ENCODE measurements at regions not wholly inside any gene's neighbourhood (a gene's known extent, or its start where the extent isn't known, plus 50 kb on each side); places are given as distances from the start of the nearest gene placed in this dataset.

DNA sequence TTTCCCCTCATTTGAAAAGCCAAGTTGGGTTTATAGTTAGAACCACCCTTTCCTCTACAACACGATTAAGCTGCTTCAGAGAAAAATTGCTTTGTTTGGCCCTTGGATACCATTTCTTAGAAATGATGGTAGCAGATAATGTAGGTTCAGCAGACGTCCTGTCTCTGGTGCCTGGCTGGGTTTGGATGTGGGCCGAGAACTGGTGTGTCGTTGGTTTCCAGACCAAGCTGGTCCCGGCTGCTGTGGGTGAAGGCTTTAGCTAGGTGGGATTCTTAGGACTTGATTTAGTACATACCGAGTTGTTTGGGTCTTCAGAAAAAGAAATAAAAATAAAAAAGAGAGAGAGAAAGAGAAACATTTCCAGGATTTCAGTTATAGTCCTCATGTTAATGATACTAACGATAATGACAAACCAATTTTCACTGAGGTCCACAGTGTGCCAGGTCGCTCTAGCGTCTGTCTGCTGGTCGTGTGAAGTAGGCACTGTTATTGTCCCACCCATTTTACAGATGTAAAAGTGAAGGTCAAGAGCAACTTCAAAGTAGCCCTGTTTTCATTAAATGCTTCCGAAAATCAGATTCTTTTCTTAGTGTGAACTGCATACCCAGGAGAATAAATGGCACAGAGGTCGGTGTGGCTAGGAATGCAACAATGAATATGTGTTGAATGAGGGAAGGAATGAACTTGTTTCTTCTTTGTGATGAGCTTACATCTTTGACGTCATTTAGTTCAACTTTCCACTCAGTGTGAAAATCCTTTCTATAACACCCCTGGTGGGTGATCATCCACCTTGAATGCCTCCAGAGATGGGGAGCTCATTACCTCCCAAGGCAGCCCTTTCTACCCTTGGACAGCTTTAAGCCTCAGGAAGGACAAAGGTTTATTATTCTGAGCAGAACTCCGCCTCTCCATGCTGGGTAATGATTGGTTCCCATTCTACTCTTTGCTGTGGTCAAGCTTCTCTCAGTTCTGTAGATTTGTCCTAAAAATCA lies 115.9 kb downstream of the INHBB start:
- no peak for DNase-seq

DNA sequence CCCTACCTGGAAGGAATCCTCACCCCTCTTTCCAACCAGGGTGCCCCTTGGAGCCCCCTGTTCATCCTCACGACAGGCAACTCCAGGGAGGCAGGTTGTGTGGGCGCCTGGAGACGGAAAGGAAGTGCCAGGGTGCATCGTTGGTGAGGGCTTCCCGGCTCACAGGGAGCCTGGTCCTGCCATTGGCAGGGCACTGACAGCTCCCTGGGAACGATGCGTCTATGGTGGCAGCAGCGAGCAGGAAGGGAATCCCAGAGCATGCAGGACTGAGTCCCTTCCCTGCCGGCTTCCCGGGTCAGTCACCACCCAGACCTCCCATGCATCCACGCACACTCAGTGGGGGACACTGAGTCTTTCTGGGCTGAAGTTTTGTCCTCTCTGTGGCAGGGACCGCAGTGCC lies 117.6 kb downstream of the INHBB start:
- no peak for DNase-seq

DNA sequence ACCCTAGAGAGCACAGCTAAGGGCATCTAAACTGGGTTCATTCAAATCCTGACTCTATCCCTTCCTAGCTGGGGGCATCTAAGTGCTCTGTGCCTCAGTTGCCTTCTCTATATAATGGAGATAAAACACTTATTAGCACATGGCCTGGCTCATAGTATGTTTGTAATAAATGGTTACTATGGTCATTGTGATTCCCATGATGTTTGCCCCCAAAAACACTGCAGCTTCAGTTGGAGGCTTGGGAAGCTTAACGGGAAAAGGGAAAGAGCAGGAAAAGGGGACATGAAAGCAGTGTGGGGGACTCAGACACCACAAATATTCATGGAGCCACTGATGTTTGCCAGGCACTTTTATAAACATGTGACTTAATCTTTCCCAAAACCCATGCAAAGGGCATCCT lies 118.1 kb downstream of the INHBB start:
- DNase-seq: no peak

DNA sequence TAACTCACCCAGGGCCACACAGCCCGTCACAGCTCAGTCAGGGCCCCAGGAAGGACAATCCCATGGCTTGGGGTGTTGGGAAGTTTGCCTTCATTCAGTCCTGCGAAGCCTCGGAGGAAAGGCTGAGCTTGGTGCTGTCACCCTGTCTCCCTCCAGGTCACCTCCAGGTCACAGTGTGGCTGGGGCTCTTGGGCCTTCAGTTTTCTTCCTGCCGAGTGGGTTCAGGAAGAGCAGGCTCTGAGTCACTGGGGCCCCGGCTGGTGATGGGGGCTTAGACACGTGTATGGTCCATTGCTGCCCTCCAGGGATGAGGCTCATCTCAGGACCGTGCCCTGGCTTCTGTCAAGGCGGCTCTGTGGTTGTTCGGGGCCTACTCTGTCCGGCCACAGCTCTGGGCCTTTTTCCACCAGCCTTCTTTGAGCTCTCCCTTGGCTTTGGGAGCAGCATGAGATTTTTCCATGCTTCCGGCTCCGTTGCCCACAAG lies 118.6 kb downstream of the INHBB start:
- DNase-seq: no peak

DNA sequence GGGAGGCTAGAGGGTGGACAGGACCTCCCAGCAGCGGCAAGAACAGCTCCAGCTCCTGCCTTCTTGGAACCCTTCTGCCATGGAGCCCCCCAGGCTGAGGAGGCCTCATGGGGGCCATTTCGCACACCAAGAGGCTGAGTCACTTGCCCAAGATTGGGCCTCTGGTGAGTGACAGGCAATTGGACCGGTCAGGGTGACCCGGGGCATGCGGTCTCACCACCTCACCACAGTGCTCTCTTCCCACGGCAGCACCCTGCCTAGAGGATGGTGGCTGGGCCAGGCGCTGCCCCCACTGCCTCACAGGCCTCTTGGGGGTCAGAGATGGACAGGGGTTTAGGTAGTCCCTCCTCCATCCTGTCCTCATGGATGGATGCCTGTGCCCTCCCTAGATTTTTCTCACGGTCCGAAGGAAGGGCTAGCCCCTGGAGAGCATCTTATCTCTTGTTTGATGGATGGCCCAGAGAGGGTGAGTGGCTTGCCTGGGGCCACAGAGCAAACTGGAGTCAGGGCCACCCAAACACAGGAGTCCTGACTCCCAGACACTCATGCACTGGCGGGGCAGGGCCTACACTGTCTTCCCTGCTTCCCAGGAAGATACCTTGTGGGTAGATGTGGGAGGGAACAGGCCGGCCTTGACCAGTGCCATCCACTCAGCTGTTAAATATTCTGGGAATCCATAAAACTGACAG lies 119.2 kb downstream of the INHBB start:
- no peak for DNase-seq

DNA sequence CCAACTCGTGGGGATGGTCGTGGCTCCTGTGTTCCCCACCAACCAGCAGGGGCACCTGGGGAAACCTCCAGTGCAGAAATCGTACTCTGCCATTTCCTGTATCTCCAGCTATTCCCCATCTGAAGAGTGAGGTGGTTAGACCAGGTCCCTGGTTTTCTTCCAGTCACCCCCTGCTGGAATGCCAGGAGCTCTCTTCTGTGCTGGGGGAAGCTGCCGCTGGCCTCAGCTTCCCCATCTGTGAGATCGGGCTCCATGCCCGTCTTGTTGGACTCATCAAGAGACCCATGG lies 119.7 kb downstream of the INHBB start:
- DNase-seq: no peak

DNA sequence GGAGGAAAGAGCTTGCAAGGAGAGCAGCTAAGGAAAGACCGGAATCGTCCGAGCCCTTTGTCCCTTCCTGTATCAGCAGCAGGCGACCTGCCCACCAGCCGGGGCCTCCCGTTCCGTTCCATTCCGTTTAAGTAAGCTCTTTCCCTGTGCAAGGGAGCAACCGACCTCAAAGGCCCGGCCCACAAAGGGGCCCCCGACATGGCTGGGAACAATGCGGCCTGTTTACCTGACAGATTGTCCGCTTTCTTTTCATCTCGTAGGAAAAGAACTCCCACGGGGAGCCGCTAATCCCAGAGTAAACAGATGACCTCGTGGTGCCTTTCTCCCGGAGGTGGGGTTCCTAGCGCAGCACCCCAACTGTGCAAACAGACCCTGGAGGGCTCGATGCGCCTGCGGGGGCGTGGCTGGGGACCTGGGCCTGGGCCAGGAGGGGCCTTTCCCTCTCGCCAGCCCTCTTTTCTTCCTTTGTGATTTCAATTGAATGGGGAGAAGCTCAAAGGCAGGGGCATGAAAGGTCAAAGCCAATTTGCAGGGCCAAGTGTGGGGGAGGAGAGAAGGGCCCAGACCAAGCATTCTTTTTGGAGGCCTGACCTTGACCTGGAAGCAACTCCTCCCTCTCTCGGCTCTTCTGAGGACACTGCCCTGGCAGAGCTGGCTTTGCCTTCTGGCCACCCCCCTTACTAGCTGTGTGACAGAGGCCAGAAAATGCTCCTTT lies 120.2 kb downstream of the INHBB start:
- DNase-seq: no peak

DNA sequence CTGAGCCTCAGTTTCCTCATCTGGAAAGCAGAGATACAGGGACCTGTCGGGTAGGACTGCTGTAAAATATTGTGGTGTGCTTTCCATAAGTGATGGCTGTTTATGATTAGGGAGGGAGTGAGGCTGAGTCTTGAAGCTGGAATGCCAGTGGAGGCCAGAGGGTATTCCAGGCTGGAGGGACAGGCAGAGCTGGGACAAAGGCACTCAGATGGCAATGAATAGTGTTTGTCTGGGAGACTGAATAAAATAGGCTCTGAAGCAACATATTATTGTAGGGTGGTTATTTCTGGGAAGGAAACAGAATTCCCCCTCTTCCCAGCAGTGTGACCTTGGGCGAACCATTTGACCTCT lies 120.7 kb downstream of the INHBB start:
- DNase-seq: no peak

DNA sequence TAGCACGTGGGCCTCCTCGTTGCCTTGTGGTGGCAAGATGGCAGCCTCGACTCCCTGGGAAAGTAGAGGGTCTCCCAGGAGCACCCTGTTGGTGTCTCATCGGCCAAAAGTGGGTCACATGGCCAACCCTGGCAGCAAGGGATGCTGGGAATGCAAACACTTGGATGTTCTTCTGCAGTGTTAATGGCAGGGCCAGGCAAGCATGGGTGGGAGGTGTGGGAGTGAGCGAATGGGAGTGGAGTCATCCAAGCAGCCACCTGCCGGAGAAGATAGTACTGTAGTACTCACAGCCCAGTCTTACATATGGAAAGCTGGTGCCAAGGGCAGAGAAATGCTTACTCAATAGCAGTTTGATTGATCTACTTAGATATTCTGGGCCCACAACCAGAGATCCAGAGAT lies 122.2 kb downstream of the INHBB start:
- no peak for DNase-seq

DNA sequence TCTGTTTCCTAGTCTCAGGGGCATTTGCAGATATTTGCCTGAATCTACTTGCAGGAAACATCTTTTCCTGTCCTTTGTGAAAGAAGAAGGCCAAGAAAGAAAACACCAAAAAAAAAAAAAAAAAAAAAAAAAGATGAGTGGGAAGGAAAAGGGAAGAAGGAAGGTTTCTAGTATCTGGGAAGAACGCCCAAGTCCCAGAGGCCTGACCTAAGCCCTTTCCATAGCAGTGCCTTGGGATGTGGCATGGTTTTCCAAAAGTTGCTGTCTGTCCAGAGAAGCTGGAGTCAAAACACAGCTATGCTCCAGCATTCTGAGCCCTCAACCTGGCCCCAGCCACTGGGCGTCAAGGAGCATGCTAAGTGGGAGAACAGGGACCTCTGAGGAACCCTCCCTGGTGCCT lies 123.5 kb downstream of the INHBB start:
- DNase-seq: no peak

DNA sequence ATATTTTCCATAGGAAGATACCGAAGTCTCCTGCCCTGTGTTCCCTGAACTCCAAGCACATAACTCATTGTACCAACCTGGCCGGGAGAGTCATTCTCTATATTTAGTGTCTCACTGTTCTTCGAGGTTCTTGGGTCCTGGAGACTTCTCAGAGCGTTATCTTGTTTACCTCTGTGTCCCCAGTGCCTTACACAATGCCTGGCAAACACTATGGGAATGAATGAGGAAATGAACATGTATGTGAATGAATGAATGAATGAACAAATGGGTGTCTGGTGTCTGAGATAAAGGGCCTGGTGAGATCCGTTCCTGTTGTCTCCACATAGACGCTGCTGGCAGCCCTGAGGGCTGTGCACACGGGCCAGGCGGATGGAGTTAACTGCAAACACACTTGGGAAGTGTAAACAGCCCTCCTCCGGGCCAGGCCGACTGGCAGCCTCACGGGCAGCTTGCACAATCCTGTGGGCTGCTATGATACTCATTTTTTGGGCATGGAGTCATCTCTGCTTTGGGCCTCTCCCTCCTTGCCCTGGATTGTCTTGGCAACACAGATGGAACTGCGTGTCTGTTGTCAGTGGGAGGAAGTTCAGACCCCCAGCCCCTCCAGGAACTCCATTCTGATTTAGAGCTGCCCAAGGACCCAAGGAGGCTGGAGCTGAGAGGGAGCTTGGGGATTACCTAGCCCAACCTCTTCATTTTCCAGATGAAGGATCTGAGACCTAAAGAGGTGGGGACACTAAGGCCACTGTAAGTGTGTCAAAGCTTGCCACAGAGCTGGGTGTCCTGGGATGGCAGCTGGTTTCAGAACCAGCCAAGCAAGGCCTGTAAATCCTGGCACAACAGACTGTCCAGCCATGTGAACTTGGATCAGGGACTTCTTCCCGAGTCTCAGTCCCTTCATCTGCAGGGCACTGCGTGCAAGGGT lies 124.4 kb downstream of the INHBB start:
- no peak for DNase-seq

DNA sequence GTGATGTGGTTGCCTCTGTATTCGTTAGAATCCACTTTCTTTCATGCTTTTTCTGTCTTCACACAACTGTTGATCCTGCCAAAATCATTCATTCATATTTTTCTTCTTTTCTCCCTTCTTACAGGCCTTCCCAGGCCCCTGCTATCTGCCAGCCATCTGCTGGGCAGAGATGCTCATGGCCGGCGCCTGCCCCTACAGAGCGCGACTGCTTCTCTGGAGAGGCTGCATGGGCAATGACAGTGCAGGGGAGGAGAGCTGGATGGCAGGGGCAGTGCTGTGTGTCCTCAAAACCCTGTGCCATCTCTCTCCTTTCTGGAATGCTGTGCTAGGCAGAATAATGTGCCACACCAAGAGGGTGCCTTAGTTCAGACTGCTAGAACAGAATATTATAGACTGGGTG lies 125.2 kb downstream of the INHBB start:
- DNase-seq: no peak

DNA sequence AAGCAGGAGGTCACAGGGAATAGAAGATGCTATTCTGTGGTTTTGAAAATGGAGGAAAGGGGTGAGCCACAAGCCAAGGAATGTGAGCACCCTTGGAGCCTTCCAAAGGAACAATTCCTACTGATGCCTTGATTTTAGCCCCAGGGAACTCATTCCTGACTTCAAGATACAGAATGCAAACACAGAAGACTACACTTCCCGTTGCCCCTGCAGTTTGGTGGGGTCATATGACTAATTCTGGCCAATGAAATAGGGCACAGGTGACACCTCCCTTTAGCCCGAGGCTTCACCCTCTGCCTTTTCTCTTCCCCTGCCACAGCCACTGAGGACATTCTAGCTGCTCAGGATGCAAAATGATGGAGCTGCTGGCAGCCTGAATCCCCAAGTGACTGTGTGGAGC lies 126.1 kb downstream of the INHBB start:
- DNase-seq: no peak

DNA sequence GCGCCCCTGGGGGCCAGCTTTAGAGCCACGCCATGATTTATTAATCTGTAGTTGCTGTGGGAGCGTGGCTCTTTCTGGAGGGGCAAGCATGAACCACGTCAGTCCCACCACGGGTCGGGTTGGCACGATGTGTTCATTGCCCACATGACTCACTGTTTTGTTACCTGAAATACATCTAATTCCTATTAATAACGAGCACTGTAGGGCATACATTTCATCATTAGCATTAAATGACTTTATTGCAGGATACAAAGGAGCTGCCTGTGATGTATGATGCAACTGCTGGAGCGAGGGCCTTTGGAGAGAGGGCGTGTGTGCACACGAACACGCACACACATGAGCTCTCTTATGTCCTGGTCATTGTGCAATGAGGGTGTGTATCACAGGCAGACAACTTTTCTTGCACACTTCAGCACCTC lies 127.0 kb downstream of the INHBB start:
- no peak for DNase-seq

DNA sequence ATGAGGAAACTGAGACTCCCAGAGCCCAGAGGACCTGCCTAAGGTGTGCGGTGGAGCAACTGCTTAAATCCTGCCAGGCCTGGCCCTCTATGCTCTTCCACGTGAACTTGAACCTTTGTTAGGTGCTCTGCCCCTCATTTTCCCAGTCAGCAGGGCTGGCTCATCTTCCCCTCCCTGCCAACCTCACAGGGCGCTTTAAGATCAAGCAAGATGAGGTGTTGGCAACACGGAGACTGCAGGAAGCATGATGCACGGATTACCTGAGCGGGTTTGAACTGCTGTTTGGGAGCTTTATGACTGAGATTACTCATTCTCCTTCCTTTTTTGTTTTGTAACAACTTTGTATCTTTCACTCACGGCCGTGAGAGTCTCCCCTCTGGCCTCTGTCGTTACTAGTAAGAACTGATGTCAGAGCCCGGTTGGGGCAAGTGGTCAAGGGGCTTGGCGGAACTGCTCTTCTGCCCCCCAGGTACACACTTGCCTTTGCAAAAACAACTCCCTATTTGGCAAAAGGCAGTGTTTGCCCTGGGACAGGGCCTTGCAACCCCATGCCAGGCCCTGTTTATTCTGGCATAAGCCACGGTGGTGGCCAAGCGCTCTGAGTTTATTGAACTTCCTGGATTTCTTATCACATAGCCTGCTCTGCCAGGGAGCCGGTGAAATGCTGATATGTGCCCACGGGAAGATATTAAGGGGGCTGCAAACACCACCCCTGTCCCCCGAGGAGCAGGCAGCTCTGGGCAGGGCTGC lies 127.8 kb downstream of the INHBB start:
- DNase-seq: no peak

DNA sequence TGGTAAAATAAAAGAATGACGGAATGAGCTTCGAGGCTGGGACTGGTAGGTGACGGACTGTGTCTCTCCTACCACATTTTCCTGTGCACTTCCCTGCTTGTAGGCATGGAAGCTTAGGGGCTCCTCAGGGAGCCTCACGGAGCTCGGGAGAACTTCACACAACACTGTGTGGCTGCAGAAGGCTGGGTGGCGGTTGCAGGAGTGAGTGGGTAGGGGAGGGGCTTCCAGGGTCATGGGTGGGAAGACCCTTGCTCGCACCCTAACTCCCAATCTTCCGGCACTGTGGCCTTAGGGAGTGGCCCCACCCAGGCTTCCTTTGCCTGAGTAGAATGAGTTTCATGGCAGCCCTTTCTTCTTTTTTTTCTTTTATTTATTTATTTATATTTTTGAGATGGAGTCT lies 128.6 kb downstream of the INHBB start:
- no peak for DNase-seq

DNA sequence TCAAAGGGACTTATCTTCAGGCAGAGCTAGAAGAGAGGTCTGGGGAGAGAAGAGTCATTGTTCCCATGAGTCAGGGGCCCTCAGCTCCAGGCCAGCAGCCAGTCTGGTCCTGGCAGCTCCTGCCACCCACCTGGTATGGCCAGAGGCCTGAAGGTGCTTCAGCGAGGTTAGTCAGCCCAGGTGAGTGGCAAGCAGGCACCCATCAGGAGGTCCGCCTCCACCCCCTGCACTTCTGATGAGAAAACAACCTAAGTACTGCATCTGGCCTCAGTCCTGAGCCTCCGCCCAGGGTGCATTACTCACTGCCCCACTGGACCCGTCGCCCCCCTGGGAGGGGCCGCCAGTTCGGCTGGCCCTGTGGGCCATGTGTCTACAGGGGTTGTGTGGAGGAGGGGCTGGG lies 130.2 kb downstream of the INHBB start:
- no peak for DNase-seq

DNA sequence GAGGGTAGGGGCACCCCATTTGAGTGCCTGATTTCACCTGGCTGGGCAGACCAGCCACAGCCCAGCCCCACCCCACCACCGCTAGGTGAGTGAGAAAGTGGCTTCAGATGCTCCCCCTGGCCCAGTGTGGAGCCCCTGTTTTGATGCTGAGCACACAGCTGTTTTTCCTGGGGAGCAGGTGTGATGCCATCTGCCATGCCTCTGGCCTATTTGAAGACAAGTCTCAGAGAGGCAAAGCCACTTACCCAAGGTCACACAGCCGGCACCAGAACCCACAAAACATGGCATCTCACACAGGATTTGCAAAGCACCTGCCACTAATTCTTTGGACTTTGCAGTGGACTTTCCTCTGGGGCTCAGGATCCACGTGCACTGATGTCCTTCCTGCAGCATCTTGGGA lies 131.3 kb downstream of the INHBB start:
- DNase-seq: no peak

DNA sequence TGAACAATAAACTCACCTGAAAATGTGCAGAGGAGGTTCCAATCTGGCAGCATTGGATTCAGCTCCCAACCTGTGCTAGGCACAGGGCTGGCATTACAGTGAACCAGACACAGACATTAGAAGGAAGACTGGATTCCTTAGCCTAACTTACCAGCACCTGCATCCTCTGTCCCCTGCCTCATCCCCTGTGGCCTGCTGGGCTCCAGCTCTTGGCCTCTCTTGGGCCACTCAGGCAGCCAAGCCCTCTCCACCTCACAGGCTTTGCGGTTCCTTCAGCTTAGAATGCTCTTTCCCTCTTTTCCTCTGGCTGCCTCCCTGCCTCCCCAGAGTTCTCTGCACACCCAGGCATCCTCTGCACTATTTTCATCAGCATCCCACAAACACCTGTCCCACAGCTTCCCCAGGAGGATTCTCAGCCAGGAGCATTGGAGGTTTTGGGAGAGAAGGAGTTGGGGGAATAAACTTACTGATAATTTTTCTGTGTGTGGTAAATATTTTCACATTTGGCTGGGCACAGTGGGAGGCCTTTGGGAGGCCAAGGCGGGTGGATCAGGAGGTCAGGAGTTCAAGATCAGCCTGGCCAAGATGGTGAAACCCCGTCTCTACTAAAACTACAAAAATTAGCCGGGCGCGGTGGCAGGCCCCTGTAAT lies 132.0 kb downstream of the INHBB start:
- no peak for DNase-seq

DNA sequence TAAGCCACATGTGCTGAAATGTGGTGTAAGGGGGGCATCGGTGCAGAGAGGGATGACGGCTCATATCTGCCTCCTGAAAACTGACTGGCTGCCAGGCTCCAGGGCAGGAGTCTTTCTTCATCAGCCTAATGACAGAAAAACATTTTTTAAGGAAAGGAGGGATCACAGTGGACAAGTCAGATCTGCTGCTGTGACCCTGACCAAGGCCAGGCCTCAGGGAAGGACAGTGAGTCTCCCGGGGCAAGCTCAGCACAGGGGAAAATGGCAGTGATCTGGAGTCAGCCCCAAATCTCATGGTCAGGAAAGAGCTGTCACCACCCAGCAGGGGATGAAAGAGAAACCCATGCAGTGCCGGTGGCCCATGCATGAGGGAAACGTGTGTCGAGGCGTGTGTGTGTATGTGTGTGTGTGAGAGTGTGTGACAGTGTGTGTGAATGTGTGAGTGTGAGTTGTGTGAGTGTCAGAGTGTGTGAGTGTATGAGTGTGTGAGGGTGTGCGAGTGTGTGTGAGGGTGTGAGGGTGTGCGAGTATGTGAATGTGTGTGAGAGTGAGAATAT lies 134.5 kb downstream of the INHBB start:
- no peak for DNase-seq

DNA sequence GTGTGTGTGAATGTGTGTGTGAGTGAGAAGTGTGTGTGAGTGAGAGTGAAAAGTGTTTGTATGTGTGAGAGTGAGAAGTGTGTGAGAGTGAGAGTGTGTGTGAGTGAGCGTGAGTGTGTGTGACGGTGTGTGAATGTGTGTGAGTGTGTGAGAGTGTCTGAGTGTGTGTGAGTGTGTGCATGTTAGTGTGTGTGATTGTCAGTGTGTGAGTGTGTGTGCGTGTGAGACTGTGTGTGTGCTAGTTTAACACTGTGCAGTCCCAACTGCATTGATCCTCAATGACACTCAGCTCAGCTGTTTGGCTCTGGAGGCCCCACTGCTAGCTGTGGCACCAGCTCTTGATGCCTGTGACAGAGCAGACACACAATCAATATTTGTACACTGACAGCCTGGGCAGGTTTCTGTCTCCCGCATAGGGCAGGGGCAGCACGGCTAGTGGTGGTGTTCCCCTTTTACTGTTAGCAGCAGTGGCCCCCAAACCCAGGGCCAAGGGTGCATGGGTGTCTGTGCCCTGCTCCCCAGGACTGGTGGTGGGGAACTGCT lies 135.0 kb downstream of the INHBB start:
- DNase-seq: no peak
